HepG2 (cell line): ENCODE measurements at regions not wholly inside any gene's neighbourhood (a gene's known extent, or its start where the extent isn't known, plus 50 kb on each side); places are given as distances from the start of the nearest gene placed in this dataset.

ENCODE experiments used
- CTCF ChIP-seq: sonication (generic); formaldehyde crosslinking; IDR thresholded peaks from 2 replicates; pipeline ENCODE4 v1.5.0; 2020; ENCODE audit warnings: mild to moderate bottlenecking, missing genetic modification reagents, moderate library complexity
- ZNF224 ChIP-seq: sonication (generic); formaldehyde crosslinking; IDR thresholded peaks from 2 replicates; pipeline ENCODE4 v1.5.0; 2020; ENCODE audit warnings: mild to moderate bottlenecking, missing genetic modification reagents
- ZNF850 ChIP-seq: sonication (generic); formaldehyde crosslinking; conservative IDR thresholded peaks from 2 replicates; pipeline ENCODE4 v1.9.0; 2021; ENCODE audit warnings: mild to moderate bottlenecking, missing genetic modification reagents
- TF ChIP-seq, protein P1 (sequence below): sonication (generic); formaldehyde crosslinking; IDR thresholded peaks from 2 replicates; pipeline ENCODE4 v1.5.1; 2020; ENCODE audit warnings: mild to moderate bottlenecking, missing genetic modification reagents, moderate library complexity
- TF ChIP-seq, protein P2 (sequence below): sonication (generic); formaldehyde crosslinking; IDR thresholded peaks from 2 replicates; pipeline ENCODE4 v1.5.0; 2020; ENCODE audit warnings: missing genetic modification reagents

- TF ChIP-seq, protein P1, sequence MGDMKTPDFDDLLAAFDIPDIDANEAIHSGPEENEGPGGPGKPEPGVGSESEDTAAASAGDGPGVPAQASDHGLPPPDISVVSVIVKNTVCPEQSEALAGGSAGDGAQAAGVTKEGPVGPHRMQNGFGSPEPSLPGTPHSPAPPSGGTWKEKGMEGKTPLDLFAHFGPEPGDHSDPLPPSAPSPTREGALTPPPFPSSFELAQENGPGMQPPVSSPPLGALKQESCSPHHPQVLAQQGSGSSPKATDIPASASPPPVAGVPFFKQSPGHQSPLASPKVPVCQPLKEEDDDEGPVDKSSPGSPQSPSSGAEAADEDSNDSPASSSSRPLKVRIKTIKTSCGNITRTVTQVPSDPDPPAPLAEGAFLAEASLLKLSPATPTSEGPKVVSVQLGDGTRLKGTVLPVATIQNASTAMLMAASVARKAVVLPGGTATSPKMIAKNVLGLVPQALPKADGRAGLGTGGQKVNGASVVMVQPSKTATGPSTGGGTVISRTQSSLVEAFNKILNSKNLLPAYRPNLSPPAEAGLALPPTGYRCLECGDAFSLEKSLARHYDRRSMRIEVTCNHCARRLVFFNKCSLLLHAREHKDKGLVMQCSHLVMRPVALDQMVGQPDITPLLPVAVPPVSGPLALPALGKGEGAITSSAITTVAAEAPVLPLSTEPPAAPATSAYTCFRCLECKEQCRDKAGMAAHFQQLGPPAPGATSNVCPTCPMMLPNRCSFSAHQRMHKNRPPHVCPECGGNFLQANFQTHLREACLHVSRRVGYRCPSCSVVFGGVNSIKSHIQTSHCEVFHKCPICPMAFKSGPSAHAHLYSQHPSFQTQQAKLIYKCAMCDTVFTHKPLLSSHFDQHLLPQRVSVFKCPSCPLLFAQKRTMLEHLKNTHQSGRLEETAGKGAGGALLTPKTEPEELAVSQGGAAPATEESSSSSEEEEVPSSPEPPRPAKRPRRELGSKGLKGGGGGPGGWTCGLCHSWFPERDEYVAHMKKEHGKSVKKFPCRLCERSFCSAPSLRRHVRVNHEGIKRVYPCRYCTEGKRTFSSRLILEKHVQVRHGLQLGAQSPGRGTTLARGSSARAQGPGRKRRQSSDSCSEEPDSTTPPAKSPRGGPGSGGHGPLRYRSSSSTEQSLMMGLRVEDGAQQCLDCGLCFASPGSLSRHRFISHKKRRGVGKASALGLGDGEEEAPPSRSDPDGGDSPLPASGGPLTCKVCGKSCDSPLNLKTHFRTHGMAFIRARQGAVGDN, result 0 out of 2 replicates have a peak, but pooled peaks have one; percentile 2
- TF ChIP-seq, protein P2, sequence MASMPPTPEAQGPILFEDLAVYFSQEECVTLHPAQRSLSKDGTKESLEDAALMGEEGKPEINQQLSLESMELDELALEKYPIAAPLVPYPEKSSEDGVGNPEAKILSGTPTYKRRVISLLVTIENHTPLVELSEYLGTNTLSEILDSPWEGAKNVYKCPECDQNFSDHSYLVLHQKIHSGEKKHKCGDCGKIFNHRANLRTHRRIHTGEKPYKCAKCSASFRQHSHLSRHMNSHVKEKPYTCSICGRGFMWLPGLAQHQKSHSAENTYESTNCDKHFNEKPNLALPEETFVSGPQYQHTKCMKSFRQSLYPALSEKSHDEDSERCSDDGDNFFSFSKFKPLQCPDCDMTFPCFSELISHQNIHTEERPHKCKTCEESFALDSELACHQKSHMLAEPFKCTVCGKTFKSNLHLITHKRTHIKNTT (CRISPR knock-in tag), result no peak
- no peak for TF ChIP-seq ZNF224 (CRISPR knock-in tag)
- TF ChIP-seq CTCF (CRISPR knock-in tag), result peak; percentile 87
- no peak for TF ChIP-seq ZNF850 (CRISPR knock-in tag)
- TF ChIP-seq, all 625 proteins: peak for 9
Observed at GRCh38 chr5:106875591-106876297, 795.0 kb downstream of the EFNA5 start (continued).
